ENCODE measurements at regions not wholly inside any gene's neighbourhood (a gene's known extent, or its start where the extent isn't known, plus 50 kb on each side); places are given as distances from the start of the nearest gene placed in this dataset.

- TF ChIP-seq, protein P1, sequence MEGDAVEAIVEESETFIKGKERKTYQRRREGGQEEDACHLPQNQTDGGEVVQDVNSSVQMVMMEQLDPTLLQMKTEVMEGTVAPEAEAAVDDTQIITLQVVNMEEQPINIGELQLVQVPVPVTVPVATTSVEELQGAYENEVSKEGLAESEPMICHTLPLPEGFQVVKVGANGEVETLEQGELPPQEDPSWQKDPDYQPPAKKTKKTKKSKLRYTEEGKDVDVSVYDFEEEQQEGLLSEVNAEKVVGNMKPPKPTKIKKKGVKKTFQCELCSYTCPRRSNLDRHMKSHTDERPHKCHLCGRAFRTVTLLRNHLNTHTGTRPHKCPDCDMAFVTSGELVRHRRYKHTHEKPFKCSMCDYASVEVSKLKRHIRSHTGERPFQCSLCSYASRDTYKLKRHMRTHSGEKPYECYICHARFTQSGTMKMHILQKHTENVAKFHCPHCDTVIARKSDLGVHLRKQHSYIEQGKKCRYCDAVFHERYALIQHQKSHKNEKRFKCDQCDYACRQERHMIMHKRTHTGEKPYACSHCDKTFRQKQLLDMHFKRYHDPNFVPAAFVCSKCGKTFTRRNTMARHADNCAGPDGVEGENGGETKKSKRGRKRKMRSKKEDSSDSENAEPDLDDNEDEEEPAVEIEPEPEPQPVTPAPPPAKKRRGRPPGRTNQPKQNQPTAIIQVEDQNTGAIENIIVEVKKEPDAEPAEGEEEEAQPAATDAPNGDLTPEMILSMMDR (conservative IDR thresholded peaks at IDR 0.05) = no peak
- no peak overlapping the region for H3K4me3 Mint-ChIP-seq
- Histone ChIP-seq H2BK5ac (ENCODE audit: insufficient read length, low read length) (no peak overlapping the region), H2AFZ (ENCODE audit: low read length) (no peak overlapping the region), H3K79me2 (ENCODE audit: insufficient read depth, low read length) (no peaks in the 10 kb centered on the region), H3K4me2 (ENCODE audit: insufficient read depth, insufficient read length, low read length) (no peak overlapping the region), H4K91ac (ENCODE audit: insufficient read length, low read depth, low read length) (no peak overlapping the region), H3K14ac (ENCODE audit: insufficient read depth, low read length) (no peak overlapping the region), H2BK120ac (ENCODE audit: low read depth, low read length, poor library complexity, severe bottlenecking) (no peak overlapping the region), H2AK5ac (ENCODE audit: insufficient read length, low read length) (no peak overlapping the region), H3K4ac (ENCODE audit: low read depth, low read length) (no peak overlapping the region), H3K18ac (ENCODE audit: insufficient read length, low read depth, low read length) (no peak overlapping the region), H3K27ac (ENCODE audit: insufficient read length, low read depth, low read length) (no peak overlapping the region), H4K5ac (ENCODE audit: insufficient read length, low read depth, low read length) (no peak overlapping the region), H2BK15ac (ENCODE audit: low read depth, low read length) (no peak overlapping the region), H3T11ph (ENCODE audit: low read length) (no peak overlapping the region), H2BK12ac (ENCODE audit: insufficient read length, low read depth, low read length) (no peak overlapping the region), H2BK20ac (ENCODE audit: low read depth, low read length, poor library complexity, severe bottlenecking) (no peak overlapping the region), H3K9ac (ENCODE audit: extremely low read depth, insufficient read length, low read length) (no peak overlapping the region), H3K23me2 (ENCODE audit: insufficient read length, low read depth, low read length, poor library complexity, severe bottlenecking) (no peaks in the 10 kb centered on the region), H3K27me3 (ENCODE audit: insufficient read depth, low read length) (no peaks in the 10 kb centered on the region), H4K8ac (replicated peaks; ENCODE audit: insufficient read length, low read depth, low read length) (no peak overlapping the region), H3K4me1 (ENCODE audit: insufficient read depth, low read length) (no peaks in the 10 kb centered on the region), H4K20me1 (ENCODE audit: control insufficient read depth, insufficient read depth, insufficient read length) (no peaks in the 10 kb centered on the region), H3K79me1 (ENCODE audit: insufficient read depth, low read depth, low read length, poor library complexity, severe bottlenecking) (no peaks in the 10 kb centered on the region), H3K56ac (ENCODE audit: insufficient read length, low read depth, low read length) (no peak overlapping the region), H3K9me3 (ENCODE audit: control insufficient read depth, low read depth, low read length) (no peaks in the 10 kb centered on the region), H3K23ac (ENCODE audit: insufficient read length, low read depth, low read length) (no peak overlapping the region)
- no peak for DNase-seq
- peaks cover 14 to 24% of the 10 kb centered on the region in 2 experiments; a peak in 4 of 5 replicates for H3K9me3 Mint-ChIP-seq
- peaks cover 0 to 5% (median 2%) of the 10 kb centered on the region in 3 experiments; a peak in 4 of 7 replicates for H3K36me3 Mint-ChIP-seq (ENCODE audit: insufficient read depth in 1 of 3, low read depth in 3 of 3)
- H3K27me3 Mint-ChIP-seq (ENCODE audit: low read depth) = no peaks in the 10 kb centered on the region
- no CpG with 5 or more reads among the region's 1 CpG for WGBS (ENCODE audit: extremely low coverage, insufficient read length, low lambda C conversion rate)
- H3K27ac Mint-ChIP-seq = no peak overlapping the region
- H3K4me1 Mint-ChIP-seq = no peaks in the 10 kb centered on the region
These were observed 1082.1 kb downstream of the AACS start for GRCh38 chr12:126147321-126147720.

Data from H9 (cell line).